H9 (cell line): ENCODE measurements at regions not wholly inside any gene's neighbourhood (a gene's known extent, or its start where the extent isn't known, plus 50 kb on each side); places are given as distances from the start of the nearest gene placed in this dataset.

Source experiments
- DNase-seq: peaks from one replicate; pipeline ENCODE4 v3.0.0-alpha.2; 2017
- H2AFZ ChIP-seq: one replicate; pipeline ENCODE4 v1.6.1; 2013; ENCODE audit warnings: mild to moderate bottlenecking, low read length, control low read depth, moderate library complexity
- H2AK5ac ChIP-seq: 2 replicates; pipeline ENCODE4 v1.6.1; 2013; ENCODE audit warnings: low read length, control low read depth, mixed read lengths; ENCODE audit not compliant: insufficient read length
- H2BK120ac ChIP-seq: one replicate; pipeline ENCODE4 v1.6.1; 2013; ENCODE audit warnings: low read depth, mild to moderate bottlenecking, low read length, control low read depth, inconsistent platforms; ENCODE audit not compliant: poor library complexity, severe bottlenecking
- H2BK12ac ChIP-seq: 2 replicates; pipeline ENCODE4 v1.6.1; 2013; ENCODE audit warnings: low read length, control low read depth, mixed read lengths, low read depth; ENCODE audit not compliant: insufficient read length
- H2BK15ac ChIP-seq: 2 replicates; pipeline ENCODE4 v1.6.1; 2013; ENCODE audit warnings: low read depth, low read length, control low read depth
- H2BK20ac ChIP-seq: one replicate; pipeline ENCODE4 v1.6.1; 2013; ENCODE audit warnings: low read depth, mild to moderate bottlenecking, low read length, control low read depth, inconsistent platforms; ENCODE audit not compliant: poor library complexity, severe bottlenecking
- H2BK5ac ChIP-seq: 2 replicates; pipeline ENCODE4 v1.6.1; 2013; ENCODE audit warnings: low read length, control low read depth, mixed read lengths; ENCODE audit not compliant: insufficient read length
- H3K14ac ChIP-seq: 2 replicates; pipeline ENCODE4 v1.6.1; 2013; ENCODE audit warnings: low read length, control low read depth; ENCODE audit not compliant: insufficient read depth
- H3K18ac ChIP-seq: 2 replicates; pipeline ENCODE4 v1.6.1; 2013; ENCODE audit warnings: low read depth, mild to moderate bottlenecking, mixed read lengths, low read length, control low read depth; ENCODE audit not compliant: insufficient read length
- H3K23ac ChIP-seq: 2 replicates; pipeline ENCODE4 v1.6.1; 2013; ENCODE audit warnings: low read length, control low read depth, mixed read lengths, low read depth; ENCODE audit not compliant: insufficient read length
- H3K23me2 ChIP-seq: 2 replicates; pipeline ENCODE4 v1.6.1; 2013; ENCODE audit warnings: low read depth, mild to moderate bottlenecking, mixed read lengths, low read length, control low read depth; ENCODE audit not compliant: insufficient read length, poor library complexity, severe bottlenecking
- H3K27ac ChIP-seq: 2 replicates; pipeline ENCODE4 v1.5.1; 2013; ENCODE audit warnings: low read length, control low read depth, mixed read lengths, low read depth; ENCODE audit not compliant: insufficient read length
- H3K27me3 ChIP-seq: 2 replicates; pipeline ENCODE4 v1.6.1; 2013; ENCODE audit warnings: low read length, control low read depth, inconsistent platforms; ENCODE audit not compliant: insufficient read depth
- H3K4ac ChIP-seq: 2 replicates; pipeline ENCODE4 v1.6.1; 2013; ENCODE audit warnings: low read depth, mild to moderate bottlenecking, control low read depth, inconsistent platforms, low read length, moderate library complexity
- H3K4me1 ChIP-seq: 2 replicates; pipeline ENCODE4 v1.6.1; 2013; ENCODE audit warnings: low read length, control low read depth, inconsistent platforms; ENCODE audit not compliant: insufficient read depth
- H3K4me2 ChIP-seq: 2 replicates; pipeline ENCODE4 v1.6.1; 2013; ENCODE audit warnings: low read length, control low read depth, mixed read lengths; ENCODE audit not compliant: insufficient read length, insufficient read depth
- H3K56ac ChIP-seq: 2 replicates; pipeline ENCODE4 v1.6.1; 2013; ENCODE audit warnings: low read depth, mild to moderate bottlenecking, mixed read lengths, low read length, control low read depth; ENCODE audit not compliant: insufficient read length
- H3K79me1 ChIP-seq: 2 replicates; pipeline ENCODE4 v1.6.1; 2013; ENCODE audit warnings: low read depth, mild to moderate bottlenecking, moderate library complexity, low read length, control low read depth, inconsistent platforms; ENCODE audit not compliant: insufficient read depth, poor library complexity, severe bottlenecking
- H3K79me2 ChIP-seq: 2 replicates; pipeline ENCODE4 v1.6.1; 2013; ENCODE audit warnings: low read length, control low read depth, inconsistent platforms; ENCODE audit not compliant: insufficient read depth
- H3K9ac ChIP-seq: 2 replicates; pipeline ENCODE4 v1.6.1; 2013; ENCODE audit warnings: low read length, control low read depth, mixed read lengths; ENCODE audit not compliant: insufficient read length; ENCODE audit errors: extremely low read depth
- H3K9me3 ChIP-seq: one replicate; pipeline ENCODE4 v1.6.1; 2013; ENCODE audit warnings: low read depth, low read length, inconsistent platforms; ENCODE audit not compliant: control insufficient read depth
- H3T11ph ChIP-seq: one replicate; pipeline ENCODE4 v1.6.1; 2013; ENCODE audit warnings: mild to moderate bottlenecking, low read length, control low read depth, inconsistent platforms
- H4K20me1 ChIP-seq: one replicate; pipeline ENCODE4 v1.6.1; 2013; ENCODE audit not compliant: control insufficient read depth, insufficient read length, insufficient read depth
- H4K5ac ChIP-seq: 2 replicates; pipeline ENCODE4 v1.6.1; 2013; ENCODE audit warnings: low read depth, mild to moderate bottlenecking, mixed read lengths, low read length, control low read depth; ENCODE audit not compliant: insufficient read length
- H4K8ac ChIP-seq: replicated peaks from 2 replicates; pipeline ENCODE4 v1.6.1; 2013; ENCODE audit warnings: low read length, control low read depth, mixed read lengths, low read depth; ENCODE audit not compliant: insufficient read length
- H4K91ac ChIP-seq: 2 replicates; pipeline ENCODE4 v1.6.1; 2013; ENCODE audit warnings: low read depth, mild to moderate bottlenecking, moderate library complexity, mixed read lengths, low read length, control low read depth; ENCODE audit not compliant: insufficient read length
- H3K27ac Mint-ChIP-seq, 3 experiments: 2 replicates in 2 of 3; 3 replicates in 1 of 3; pipeline ENCODE4 v1.8.0; 2020 to 2021; ENCODE audit warnings: mixed read lengths in 3 of 3, mild to moderate bottlenecking in 1 of 3, moderate library complexity in 1 of 3
- H3K27me3 Mint-ChIP-seq: 2 replicates; pipeline ENCODE4 v1.8.0; 2021; ENCODE audit warnings: low read depth, mild to moderate bottlenecking, moderate library complexity, mixed read lengths
- H3K36me3 Mint-ChIP-seq, 3 experiments: 2 replicates in 2 of 3; 3 replicates in 1 of 3; pipeline ENCODE4 v1.8.0; 2020 to 2021; ENCODE audit warnings: low read depth in 3 of 3, mixed read lengths in 3 of 3; ENCODE audit not compliant: insufficient read depth in 1 of 3
- H3K4me1 Mint-ChIP-seq, 2 experiments: 2 replicates each; pipeline ENCODE4 v1.8.0; 2020; ENCODE audit warnings: mixed read lengths in 2 of 2
- H3K4me3 Mint-ChIP-seq, 2 experiments: 2 replicates in 1 of 2; 3 replicates in 1 of 2; pipeline ENCODE4 v1.8.0; 2020 to 2021; ENCODE audit warnings: mild to moderate bottlenecking in 2 of 2, mixed read lengths in 2 of 2, moderate library complexity in 1 of 2
- H3K9me3 Mint-ChIP-seq, 2 experiments: 2 replicates in 1 of 2; 3 replicates in 1 of 2; pipeline ENCODE4 v1.8.0; 2020; ENCODE audit warnings: mild to moderate bottlenecking in 2 of 2, mixed read lengths in 2 of 2, moderate library complexity in 1 of 2
- WGBS: extraction: QIAGEN DNeasy Blood & Tissue Kit; methylation state at CpG from one replicate; pipeline ENCODE4 v1.1.7; 2013; ENCODE audit warnings: missing lambda C conversion rate, low lambda C conversion rate, mixed read lengths; ENCODE audit not compliant: insufficient read length; ENCODE audit errors: extremely low coverage; 5-methylcytosine and 5-hydroxymethylcytosine counted together
- TF ChIP-seq, protein P1 (sequence below): fragments of 200-600 bp; sonication (generic); conservative IDR thresholded peaks from 3 replicates; pipeline ENCODE4 v1.8.0; 2021; ENCODE audit warnings: antibody characterized with exemption, mild to moderate bottlenecking

GRCh38 chr3:148206446-148206845, 491.3 kb upstream of the AGTR1 start:
- H3K4me2 ChIP-seq, result no peak overlapping the region
- no peak overlapping the region for H2BK20ac ChIP-seq
- H3K79me1 ChIP-seq, result no peaks in the 10 kb centered on the region
- no peak overlapping the region for H2BK120ac ChIP-seq
- H4K20me1 ChIP-seq, result no peaks in the 10 kb centered on the region
- H3K23me2 ChIP-seq, result no peaks in the 10 kb centered on the region
- H3T11ph ChIP-seq, result no peak overlapping the region
- no peaks in the 10 kb centered on the region for H3K79me2 ChIP-seq
- Mint-ChIP-seq H3K4me3 (no peak overlapping the region), H3K27me3 (no peaks in the 10 kb centered on the region), H3K27ac (no peak overlapping the region), H3K36me3 (no peaks in the 10 kb centered on the region), H3K9me3 (no peaks in the 10 kb centered on the region), H3K4me1 (peaks cover 12 to 13% of the 10 kb centered on the region in 2 experiments)
- H3K14ac ChIP-seq, result no peak overlapping the region
- H4K5ac ChIP-seq, result no peak overlapping the region
- no peak overlapping the region for H2BK5ac ChIP-seq
- H3K9me3 ChIP-seq, result no peaks in the 10 kb centered on the region
- no peaks in the 10 kb centered on the region for H3K4me1 ChIP-seq
- H4K8ac ChIP-seq, result no peak overlapping the region
- H2BK12ac ChIP-seq, result no peak overlapping the region
- H3K9ac ChIP-seq, result no peak overlapping the region
- no peak overlapping the region for H3K56ac ChIP-seq
- no peak overlapping the region for H2AFZ ChIP-seq
- H2BK15ac ChIP-seq, result no peak overlapping the region
- TF ChIP-seq, protein P1, sequence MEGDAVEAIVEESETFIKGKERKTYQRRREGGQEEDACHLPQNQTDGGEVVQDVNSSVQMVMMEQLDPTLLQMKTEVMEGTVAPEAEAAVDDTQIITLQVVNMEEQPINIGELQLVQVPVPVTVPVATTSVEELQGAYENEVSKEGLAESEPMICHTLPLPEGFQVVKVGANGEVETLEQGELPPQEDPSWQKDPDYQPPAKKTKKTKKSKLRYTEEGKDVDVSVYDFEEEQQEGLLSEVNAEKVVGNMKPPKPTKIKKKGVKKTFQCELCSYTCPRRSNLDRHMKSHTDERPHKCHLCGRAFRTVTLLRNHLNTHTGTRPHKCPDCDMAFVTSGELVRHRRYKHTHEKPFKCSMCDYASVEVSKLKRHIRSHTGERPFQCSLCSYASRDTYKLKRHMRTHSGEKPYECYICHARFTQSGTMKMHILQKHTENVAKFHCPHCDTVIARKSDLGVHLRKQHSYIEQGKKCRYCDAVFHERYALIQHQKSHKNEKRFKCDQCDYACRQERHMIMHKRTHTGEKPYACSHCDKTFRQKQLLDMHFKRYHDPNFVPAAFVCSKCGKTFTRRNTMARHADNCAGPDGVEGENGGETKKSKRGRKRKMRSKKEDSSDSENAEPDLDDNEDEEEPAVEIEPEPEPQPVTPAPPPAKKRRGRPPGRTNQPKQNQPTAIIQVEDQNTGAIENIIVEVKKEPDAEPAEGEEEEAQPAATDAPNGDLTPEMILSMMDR, result no peak
- no peak overlapping the region for H2AK5ac ChIP-seq
- H3K4ac ChIP-seq, result no peak overlapping the region
- no peak overlapping the region for H4K91ac ChIP-seq
- no CpG with 5 or more reads among the region's 1 CpG for WGBS
- no peaks in the 10 kb centered on the region for H3K27me3 ChIP-seq
- H3K18ac ChIP-seq, result no peak overlapping the region
- no peak overlapping the region for H3K27ac ChIP-seq
- H3K23ac ChIP-seq, result no peak overlapping the region
- DNase-seq, result no peak
